GM18520 (cell line): ENCODE measurements at regions not wholly inside any gene's neighbourhood (a gene's known extent, or its start where the extent isn't known, plus 50 kb on each side); places are given as distances from the start of the nearest gene placed in this dataset.
"Not testable (repeated sequence)": the region's sequence is repeated elsewhere in the genome, so short reads cannot be mapped to it uniquely, and the experiment has no call there.

Experiments used
- ATAC-seq: cut with Tn5 transposase; IDR thresholded peaks from one replicate; pipeline ENCODE4 v1.9.1; 2021; ENCODE audit not compliant: unreplicated experiment

DNA sequence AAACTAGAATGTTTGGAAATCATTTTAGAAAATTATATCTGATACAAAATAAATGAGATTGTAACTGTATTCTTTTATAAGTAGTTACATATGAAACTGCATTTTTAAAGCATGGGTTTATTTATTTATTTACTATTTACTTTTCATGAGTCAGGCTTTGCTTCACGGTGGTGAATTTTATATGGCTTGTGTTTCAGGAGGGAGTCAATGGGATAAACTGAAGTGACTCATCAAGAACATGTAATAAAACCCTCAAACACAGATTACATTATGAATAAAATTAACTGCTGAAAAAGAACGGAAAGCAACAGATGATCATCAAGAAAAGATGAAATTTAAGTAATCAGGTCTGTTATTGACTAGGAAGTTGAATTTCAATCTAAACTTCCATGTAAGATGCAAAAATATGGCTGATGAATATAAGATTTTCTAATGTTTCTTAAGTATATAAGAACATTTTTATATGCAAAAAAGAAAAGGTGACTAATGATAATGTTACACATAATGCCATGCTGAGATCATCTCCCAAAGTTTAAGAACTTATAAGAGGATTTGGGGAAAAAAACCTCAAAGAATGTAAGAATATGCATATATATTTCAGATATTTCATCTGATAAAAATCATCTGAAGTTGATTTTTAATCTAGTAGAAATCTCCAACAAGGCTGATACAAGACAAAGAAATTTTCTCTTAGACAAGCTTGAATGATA lies 383.6 kb downstream of the SLITRK1 start:
- no peak for ATAC-seq

- no peak for ATAC-seq
Observed at GRCh38 chr13:83498045-83498444, 384.2 kb downstream of the SLITRK1 start.

GRCh38 chr13:83496501-83496900 lies 385.8 kb downstream of the SLITRK1 start:
- no peak for ATAC-seq

GRCh38 chr13:83485101-83485500 lies 397.2 kb downstream of the SLITRK1 start:
- no peak for ATAC-seq

DNA sequence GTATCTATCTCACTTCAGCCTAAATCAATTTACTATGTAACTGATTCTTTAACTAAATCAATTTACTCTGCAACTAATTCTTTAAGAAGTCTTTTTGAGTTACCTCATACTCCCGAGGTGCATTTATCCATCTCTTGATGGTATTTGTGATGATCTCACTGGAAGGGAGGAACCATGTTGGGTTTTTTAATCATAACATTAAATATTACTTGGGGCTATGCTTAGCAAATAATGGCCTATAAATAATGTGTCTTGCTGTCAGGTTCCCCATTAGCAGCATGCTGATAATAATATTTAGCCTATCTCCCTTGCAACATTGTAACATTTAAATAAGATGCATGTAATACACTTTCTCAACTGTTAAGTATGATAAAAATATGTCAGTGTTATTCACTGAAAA lies 411.3 kb downstream of the SLITRK1 start:
- no peak for ATAC-seq

DNA sequence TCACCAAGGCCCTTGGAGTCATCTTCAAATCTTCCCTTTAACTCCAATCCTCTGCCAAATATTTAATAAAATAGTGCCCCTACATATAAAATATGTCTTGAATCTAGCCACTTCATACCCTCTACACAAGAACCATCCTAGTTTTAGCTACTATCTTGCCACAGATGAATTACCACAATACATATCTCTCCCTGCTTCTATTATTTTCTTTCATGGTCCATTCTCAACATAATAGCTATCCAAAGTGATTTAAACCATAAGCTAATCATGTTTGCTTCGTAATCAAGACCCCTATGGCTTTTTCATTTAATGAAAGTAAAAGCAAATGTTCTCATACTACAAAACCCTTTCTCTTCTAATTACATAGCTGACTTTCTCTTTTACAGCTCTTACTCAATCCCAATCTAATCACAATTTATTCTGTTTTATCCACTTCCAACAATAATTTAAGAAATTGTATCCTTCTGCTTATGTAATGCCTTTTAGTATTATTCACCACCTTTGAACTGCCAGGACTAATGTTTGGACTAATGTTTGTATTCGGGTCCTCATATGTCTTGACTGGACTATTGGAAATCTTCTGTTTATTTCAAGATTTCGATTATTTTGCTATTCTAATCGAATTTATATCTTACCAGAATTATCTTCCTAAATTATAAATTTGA lies 412.0 kb downstream of the SLITRK1 start:
- no peak for ATAC-seq

GRCh38 chr13:83453723-83454122 lies 428.6 kb downstream of the SLITRK1 start:
- ATAC-seq: no peak

DNA sequence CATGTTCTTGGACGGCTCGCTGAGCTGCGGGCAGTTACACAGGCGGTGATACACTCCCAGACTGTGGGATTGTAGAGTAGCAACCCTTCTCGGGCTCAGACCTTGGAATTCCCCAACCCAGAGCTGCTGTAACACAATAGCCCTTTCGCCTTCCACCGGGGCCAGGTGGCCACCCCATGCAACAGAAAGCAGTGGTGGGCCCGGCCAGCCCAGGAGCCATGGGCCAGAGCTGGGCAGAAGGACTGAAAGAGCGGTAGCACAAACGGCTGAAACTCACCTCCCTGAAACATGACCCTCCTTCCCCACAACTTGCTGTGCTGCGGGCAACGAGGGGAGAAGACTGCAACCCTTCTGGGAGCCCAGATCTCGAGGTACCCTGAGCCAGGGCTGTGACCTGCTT lies 429.0 kb downstream of the SLITRK1 start:
- no peak for ATAC-seq

DNA sequence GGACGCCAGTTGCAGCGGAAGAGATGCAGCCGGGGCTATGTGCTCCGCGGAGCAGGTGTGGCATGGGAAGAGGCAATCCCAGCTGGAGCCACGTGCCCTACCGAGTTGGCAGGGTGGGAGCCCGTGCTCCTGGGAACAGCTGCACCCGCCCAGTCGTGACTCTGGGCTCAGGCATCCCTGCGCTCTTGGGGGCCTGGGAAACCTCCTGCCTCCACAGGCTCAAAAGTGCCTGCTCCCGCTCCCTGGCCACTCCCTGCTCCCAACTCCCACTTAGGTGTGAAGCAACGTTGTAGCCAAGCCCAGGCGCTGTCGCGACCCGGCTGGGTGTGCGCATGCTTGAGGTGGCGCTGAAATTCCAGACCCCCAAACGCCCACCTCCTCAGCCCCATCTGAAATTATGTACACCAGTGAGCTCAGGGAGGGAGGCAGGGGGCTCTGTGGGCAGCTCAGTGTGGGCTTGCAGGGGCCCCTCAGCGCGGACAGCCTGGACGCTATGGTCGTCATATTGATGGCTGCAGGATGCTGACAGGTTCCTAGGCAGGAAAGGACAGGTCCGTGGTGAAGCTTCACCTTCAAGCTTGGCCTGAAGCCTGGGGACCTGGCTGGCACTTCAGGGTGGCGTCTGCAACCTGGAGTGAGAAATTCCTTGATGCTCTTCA lies 429.9 kb downstream of the SLITRK1 start:
- no peak for ATAC-seq

GRCh38 chr13:83450591-83450990 lies 431.7 kb downstream of the SLITRK1 start:
- ATAC-seq: no peak

GRCh38 chr13:83449668-83450395 lies 432.4 kb downstream of the SLITRK1 start:
- ATAC-seq: no peak

- ATAC-seq: no peak
Observed at GRCh38 chr13:83440465-83440864, 441.8 kb downstream of the SLITRK1 start.

DNA sequence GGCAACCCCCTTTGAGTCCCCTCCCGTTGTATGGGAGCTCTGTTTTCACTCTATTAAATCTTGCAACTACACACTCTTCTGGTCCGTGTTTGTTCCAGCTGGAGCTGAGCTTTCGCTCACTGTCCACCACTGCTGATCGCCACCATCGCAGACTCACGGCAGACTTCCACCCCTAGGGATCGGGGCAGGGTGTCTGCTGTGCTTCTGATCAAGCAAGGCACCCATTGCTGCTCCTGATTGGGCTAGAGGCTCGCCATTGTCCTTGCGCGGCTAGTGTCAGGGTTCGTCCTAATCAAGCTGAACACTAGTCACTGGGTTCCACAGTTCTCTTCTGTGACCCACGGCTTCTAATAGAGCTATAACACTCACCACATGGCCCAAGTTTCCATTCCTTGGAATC lies 442.8 kb downstream of the SLITRK1 start:
- ATAC-seq: not testable (repeated sequence)

- no peak for ATAC-seq
Observed at GRCh38 chr13:83423861-83424260, 458.4 kb downstream of the SLITRK1 start.

GRCh38 chr13:83423381-83423780 lies 458.9 kb downstream of the SLITRK1 start:
- ATAC-seq: no peak

DNA sequence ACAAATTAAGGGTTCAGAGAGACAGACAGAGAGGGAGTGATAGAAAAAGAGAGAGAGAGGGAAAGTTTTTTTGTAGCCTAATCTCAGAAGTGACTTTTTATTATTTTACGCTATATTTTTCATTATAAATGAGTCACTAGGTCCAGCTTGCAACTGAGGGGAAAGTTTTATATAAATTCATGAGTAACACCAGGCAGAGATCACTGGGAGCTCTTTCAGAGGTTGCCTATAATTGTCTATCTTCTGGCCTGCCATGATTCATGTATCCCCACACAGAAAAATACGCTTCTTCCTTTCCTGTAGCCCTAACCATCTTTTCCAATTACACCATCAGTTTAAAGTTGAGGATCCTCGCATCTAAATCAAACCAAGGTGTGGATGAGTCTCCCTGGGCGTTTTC lies 467.9 kb downstream of the SLITRK1 start:
- ATAC-seq: no peak

DNA sequence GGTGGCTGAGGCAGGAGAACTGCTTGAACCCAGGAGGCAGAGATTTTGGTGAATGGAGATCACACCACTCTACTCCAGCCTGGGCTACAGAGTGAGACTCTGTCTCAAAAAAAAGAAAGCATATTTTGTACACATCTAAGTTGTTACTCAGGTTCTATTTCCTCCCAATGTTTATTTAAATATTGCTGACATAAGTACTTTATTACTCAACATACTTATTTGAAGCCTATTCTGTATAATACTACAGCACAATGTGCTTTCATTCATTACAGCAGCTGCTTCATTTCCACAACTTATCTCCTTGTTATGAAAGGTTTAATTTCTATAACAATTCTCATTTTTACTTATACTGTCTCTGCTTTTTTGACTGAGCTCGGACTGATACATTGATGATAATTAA lies 495.7 kb downstream of the SLITRK1 start:
- ATAC-seq: no peak

DNA sequence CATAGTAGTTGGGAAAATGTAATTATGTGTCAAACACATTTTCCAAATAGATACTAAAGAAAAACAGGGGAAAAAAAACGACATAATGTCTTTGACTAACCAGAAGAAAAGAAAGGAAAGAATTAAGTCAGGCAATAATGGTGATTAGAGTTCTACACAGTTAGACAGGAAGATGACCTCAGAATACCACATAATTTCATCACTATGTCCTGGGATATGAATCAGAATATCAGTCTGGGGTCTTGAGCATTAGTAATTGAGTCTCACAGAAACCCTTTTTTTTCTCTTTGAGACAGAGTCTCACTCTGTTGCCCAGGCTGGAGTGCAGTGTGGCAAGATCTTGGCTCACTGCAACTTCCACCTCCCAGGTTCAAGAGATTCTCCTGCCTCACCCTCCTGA lies 503.4 kb downstream of the SLITRK1 start:
- no peak for ATAC-seq

DNA sequence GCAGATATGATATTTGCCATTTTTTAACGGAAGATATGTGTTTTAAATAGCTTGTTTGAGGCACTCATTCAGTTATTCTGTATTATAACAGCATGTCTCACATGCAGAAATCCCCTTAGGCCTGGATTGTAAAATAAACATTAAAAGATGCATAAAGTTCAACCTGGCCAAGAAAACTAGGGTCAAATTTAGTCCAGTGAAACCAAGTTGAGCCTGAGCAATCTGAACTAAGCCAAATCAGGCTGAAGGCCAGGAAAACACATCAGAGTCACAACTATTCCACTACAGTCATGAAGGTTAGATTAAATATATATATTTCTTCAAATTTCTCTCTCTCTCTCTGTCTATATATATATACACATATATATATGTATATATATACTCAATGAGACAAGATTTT lies 504.8 kb downstream of the SLITRK1 start:
- no peak for ATAC-seq

DNA sequence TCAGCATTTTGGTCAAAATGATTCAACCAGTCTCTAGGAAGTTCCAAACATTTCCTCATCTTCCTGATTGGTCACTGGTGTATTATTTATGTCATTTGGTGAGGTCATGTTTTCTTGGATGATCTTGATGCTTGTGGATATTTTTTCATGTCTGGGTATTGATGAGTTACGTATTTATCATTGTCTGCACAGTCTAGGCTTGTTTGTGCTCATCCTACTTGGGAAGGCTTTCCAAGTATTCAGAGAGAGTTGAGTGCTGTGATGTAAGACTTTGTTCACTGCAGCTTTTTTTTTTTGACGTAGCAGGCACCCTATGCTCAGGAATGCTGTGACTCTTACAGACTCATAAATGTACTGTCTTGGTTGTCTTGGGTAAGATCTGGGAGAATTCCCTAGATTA lies 509.5 kb downstream of the SLITRK1 start:
- no peak for ATAC-seq

GRCh38 chr13:83365723-83366122 lies 516.6 kb downstream of the SLITRK1 start:
- ATAC-seq: no peak

DNA sequence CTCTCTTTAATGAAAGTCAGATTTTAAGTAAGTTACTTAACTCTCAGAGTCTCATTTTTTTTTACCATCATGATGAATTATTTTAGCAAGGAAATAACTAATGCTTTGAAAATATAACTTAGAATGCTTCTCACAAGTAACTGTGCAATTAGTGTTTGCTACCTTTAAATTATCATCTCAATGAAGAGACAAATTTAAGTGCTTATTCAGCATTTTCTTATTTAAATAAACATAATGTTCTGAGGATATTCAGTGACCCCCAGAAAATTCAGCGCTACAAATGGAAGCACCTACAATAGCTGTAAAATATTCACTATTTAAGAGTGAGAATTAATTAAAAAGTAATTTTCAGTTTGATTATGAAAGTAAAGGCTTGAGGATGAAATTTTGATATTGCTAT lies 527.2 kb downstream of the SLITRK1 start:
- ATAC-seq: no peak
